SK-N-MC (cell line): ENCODE measurements at regions not wholly inside any gene's neighbourhood (a gene's known extent, or its start where the extent isn't known, plus 50 kb on each side); places are given as distances from the start of the nearest gene placed in this dataset.

Experiments used
- EZH2 ChIP-seq: fragments of 200-600 bp; sonication (generic); IDR thresholded peaks from one replicate; pipeline ENCODE4 v1.6.1; 2017; ENCODE audit warnings: antibody characterized with exemption
- FOXP2 ChIP-seq: optimal IDR thresholded peaks from 2 replicates; pipeline ENCODE3; 2011; ENCODE audit warnings: mild to moderate bottlenecking, moderate library complexity; ENCODE audit not compliant: insufficient read depth; ENCODE audit errors: extremely low read length, control extremely low read depth
- POLR2AphosphoS5 ChIP-seq: IDR thresholded peaks from 2 replicates; pipeline ENCODE4 v1.6.1; 2012; ENCODE audit warnings: mild to moderate bottlenecking, low read depth, low read length, borderline replicate concordance

DNA sequence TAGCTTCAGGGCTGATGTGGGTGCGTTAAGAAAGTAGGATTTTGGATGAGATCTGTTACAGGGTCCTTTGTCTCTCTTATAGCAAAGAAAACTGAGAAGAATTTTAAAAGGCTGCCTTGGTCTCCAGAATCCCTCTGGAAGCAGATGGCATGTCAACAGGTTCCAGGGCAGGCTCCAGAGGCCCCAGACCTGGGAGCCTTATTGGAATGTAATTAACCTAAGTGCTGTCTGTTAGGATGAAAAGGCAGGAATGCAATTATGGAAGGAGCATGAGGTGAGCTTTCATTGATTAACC lies 97.2 kb upstream of the PKDCC start:
- TF ChIP-seq POLR2AphosphoS5: no peak
- no peak for TF ChIP-seq EZH2
- no peak for TF ChIP-seq FOXP2
